ENCODE measurements at regions not wholly inside any gene's neighbourhood (a gene's known extent, or its start where the extent isn't known, plus 50 kb on each side); places are given as distances from the start of the nearest gene placed in this dataset.

GRCh38 chr6:33950891-33951889 is 147.4 kb upstream of the MLN start:
- no peak for DNase-seq

DNA sequence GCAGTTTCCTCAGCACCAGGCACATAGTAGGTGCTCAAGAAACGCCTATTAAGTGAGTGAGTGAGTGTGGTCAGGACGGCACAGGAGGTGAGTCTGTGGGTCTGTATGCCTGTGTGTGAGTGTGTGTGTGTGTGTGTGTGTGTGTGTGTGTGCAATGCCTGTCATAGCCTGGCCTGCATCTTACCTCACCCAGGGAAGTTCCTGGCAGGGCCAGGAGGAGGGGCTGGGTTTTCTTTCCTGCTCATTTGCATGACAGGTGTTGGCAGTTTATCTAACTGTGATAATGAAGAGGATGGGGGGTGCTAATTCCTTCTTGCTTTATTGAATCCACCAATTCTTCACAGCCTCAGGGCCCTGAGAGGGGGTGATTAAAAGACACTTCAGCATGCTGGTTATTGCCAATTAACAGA is 146.7 kb upstream of the MLN start:
- no peak for DNase-seq

DNA sequence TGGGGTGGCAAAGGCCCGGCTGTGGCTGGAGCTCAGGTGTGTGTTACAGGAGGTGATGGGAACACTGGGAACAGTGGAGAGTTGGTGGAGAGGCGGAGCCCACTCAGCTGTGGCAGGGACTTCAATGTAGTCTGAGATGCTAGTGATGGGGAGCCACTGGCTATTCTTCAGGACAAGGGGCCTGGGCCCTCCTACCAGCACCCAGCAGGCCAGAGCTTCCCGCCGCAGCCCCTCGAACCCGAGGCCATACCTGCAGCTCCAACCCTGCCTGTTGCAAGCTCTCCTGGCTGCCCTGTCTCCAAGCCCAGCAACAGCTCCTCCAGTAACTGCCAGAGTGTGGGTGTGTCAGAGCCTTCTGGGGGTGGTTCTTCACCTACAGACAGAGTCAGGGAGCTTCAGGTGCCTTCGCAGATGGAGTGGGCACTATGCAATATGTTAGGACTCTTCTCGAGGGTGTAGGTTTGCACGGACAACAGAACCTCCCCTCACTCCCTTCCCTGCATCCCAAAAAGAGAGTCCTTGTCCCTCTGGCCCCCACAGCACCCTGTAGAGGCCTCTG is 146.2 kb upstream of the MLN start:
- no peak for DNase-seq

- no peak for DNase-seq
Measured at GRCh38 chr6:33949111-33949510, 145.3 kb upstream of the MLN start.

- no peak for DNase-seq
Measured at GRCh38 chr6:33947916-33948594, 144.3 kb upstream of the MLN start.

DNA sequence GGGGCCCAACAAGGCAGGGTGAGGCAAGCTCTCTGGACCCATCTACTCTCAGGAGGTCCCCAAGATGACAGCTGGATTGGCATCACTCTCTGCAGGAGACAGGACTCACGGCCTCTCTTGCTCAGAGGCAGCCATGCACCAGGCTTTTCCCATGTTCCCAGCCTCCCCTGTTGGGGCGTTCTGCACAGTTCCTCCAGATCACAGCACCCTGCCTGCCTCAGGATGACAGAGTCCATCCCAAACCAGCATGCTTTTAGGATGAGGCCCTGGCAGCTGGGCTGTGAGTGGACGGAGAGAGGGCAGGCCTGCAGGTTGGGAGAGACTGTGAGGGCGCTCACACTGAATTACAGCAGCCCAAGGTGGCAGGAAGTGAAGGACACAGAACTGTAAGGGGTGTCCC is 143.2 kb upstream of the MLN start:
- no peak for DNase-seq

DNA sequence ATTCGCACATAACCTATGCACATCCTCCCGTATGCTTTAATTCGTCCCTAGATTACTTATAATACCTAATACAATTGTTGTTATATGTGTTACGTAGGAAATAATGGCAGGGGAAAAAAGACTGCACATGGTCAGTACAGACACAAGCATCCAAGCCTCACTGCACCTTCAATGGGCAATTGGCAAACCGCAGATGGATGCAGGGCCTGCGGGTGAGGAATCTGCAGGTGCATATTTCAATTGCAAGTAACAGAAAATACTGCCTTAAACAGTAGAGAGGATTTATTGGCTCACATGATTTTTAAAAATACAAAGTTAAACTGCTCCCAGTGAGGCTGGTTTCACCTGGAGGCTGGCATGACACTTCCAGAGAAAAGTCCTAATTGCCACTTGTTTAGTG is 142.1 kb upstream of the MLN start:
- DNase-seq: no peak

DNA sequence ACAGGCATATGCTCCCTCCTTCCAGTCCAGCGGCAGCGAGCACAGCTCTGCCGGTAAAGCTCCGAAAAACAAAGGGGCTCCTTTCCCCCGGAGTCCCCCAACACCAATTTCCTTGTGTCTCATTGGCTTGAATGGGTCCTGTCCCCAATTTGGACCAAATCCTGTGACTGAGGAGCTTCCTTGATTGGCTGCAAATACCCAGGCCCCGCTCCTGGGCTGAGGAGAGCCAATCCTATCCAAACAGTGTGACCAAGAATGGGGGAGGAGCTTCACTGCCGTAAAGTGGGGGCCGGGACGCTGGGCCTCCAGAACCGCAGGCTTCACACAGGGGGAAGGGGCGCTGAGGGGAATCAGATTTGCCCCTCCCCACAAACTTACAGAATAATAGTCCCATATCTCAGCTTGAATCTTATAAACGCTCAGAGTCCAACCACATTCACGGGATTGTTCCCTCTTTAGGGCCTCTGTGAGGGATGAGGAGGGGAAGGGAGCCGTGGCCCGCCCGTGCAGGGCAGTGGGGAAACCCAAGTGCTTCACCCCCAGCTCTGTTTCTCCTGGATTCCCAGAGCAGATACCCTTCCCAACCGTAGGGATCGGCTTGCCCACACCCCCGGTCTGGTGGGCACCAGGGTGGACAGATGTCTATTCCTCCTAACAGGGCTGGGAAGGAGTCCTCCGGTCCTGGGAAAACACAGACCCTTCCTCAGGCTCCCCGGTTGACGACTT is 141.0 kb upstream of the MLN start:
- no peak for DNase-seq

- DNase-seq: no peak
Measured at GRCh38 chr6:33936886-33937285, 133.1 kb upstream of the MLN start.

DNA sequence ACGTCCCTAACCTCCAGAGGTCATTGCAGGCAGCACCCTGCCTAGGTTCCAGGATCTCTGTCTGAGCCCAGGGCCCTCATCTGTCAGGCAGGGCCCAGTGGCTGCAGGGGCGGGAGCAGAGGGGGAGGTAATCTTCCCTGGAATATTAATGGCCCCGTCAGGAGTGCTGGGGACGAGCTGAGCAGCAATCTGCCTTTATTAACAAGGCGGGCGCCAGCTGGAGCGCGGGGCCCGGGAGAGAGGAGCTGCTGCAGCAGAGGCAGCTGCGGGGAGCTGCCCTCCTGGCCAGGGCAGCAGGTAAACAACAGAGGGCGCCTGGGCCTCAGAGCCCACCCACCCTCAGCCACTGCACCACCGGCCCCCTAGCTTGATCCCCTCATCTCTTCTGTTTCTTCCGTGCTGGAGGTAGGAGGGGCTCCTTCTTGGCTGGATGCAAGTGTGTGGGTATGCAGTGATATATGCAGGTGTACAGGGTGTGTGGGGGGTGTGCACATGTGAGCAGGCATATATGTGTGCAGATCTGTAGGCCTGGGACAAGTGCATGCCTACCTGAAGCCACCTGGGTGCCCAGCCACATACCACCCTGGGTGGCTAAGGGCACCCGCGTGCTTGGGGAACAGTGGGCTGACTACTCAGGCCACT is 131.8 kb upstream of the MLN start:
- peak; percentile 62 for DNase-seq

GRCh38 chr6:33934731-33935270 is 131.0 kb upstream of the MLN start:
- no peak for DNase-seq

DNA sequence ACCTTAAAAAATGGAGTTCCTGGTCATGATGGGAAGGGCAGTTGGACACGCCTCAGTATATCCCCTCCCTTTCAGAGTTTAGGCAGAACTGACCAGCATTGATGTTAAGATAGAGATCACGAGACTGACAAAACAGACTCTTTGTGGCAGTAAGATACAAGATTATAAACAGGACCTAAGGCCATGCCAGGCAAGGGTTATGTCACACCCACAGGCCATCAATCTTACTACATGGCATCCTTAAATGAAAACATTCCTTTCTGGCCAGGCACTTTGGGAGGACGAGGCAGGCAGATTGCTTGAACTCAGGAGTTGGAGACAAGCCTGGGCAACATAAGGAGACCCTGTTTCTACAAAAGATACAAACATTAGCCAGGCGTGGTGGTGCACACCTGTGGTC is 129.3 kb upstream of the MLN start:
- DNase-seq: no peak

DNA sequence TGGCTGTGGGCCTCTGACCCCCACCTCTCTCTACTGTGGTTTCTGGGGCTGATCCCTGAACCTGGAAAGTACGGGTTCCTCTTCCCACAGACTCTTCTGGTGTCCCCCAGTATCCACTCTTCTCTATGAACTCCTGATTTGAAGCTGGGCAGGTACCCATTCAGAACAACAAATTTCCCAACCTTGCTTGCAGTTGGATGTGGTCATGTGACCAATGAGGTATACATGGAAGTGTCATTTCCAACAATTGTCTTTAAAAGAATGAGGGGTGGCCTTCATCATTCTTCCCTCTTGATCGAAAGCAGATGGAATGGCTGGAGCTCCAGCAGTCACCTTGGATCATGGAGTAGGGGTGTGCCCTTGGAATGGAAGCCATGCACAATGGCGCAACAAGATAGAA is 128.0 kb upstream of the MLN start:
- DNase-seq: no peak

DNA sequence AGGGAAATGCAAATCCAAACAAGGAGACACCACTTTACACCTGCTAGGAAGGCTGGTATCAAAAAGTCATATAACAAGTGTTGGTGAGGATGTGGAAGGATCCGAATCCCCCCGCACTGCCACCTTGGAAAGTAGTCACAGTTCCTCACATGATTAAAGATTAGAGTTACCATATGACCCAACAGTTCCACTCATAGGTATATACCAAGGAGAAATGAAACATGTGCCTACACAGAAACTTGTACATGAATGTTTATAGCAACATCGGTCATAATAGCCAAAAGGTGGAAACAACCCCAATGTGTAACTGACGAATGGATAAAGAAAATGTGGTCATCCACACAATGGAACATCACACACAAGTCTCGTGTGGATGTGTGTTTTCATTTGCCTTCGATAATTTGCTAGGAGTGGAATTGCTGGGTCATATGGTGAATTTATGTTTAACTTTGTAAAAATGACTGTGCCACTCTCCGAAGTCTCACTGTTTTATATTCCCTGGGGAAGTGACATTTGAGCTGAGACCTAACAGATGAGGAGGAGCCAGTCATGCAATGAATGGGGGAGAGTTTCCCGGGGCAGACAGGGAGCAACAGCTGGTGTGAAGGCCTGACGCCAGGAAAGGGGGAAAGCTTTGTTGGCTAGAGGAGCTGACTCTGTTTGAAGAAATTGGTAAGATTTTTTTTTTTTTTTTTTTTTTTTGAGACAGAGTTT is 125.9 kb upstream of the MLN start:
- no peak for DNase-seq

- no peak for DNase-seq
Measured at GRCh38 chr6:33927616-33928015, 123.8 kb upstream of the MLN start.

DNA sequence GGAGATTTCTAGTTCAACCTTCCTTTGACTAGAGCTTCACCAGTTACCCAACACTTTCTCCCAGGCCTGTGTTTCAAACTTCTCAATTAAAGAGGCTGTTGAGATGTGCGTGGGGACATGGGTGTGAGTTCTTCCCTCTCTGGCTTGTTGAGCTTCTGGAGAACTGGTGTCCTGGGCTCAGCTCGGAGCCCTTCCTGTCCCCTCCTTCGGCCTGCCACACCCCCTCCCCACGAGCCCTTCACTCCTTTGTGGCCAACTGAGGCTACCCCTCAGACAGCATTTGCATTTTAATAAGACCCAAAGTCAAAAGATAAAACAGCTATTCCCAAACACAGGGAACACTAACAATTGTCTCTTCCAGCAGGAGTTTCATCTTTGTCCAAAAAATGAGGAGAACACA is 123.3 kb upstream of the MLN start:
- no peak for DNase-seq

DNA sequence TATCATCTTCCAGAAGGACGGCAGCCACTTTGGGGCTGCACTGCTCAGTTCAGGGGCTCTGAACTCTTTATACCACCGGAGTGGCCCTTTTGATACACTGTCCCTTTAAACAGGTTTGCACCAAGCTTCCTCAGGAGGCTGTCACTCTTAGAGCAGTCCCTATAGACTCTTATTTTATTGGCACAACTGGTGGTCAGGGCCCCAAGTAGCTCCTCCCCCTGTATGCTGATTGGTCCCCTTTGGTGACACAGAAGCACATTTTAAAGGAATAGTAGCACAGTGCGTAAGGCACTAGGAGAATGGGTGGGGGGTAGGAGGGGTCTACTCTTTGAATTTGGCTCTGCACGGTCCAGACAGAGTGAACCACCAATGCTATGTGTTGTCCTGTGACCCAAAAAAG is 122.6 kb upstream of the MLN start:
- no peak for DNase-seq

DNA sequence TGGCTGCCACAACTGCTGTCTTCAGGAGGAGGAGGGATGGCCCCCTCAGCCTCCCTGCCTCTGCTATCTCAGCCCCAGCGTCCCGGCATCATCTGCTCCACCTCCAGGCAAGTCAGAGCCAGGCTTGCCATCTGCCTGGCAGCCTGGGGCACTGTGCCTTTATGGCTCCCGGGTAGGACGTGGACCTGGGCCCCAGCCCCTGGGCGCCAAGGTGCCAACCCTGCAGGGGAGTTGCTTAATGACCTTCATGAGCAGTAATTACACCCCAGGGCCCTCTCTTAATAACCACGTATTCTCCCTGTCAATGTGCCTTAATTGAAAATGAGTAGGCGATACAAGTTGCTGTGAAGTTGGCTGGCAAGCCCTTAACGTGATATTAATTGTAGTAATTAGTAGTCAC is 122.1 kb upstream of the MLN start:
- DNase-seq: no peak

DNA sequence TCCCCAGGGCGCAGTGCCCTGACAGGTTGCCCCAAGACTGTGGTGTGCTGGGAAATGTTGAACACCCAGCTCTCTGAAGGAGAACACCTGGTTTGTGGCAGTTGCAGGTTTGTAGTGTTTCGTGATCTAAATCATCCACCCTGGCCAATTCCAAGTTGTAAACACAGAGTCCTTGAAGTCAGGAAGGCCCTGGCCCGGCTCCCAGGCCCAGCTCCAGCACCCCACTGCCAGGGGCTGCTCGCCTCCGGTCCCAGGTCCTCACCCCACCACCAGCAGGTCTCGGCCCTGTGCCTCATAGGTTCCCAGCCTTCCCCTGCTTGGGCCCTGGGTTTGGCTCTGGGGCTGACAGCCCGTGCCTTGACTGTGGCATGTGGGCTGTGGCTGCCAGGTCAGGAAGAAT is 121.4 kb upstream of the MLN start:
- no peak for DNase-seq

DNA sequence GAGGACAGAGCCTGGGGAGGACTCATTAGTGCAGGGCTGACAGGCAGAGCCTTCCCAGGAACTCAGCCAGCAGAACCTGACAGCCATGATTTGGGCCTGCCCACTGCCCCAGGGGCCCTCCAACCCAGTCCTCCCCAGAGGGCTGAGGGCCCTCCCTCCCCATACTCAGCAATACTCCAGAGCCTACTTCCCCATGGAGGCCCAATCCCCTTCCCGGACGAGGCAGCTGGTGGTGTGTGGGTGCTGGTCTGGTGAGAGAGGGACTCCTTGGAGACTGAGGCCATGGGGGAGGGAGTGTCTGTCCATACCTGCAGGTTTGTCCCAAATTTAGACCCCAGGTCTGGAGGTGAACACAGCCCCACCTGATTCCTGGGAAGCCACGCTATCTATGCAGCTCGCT is 120.9 kb upstream of the MLN start:
- DNase-seq: no peak

DNA sequence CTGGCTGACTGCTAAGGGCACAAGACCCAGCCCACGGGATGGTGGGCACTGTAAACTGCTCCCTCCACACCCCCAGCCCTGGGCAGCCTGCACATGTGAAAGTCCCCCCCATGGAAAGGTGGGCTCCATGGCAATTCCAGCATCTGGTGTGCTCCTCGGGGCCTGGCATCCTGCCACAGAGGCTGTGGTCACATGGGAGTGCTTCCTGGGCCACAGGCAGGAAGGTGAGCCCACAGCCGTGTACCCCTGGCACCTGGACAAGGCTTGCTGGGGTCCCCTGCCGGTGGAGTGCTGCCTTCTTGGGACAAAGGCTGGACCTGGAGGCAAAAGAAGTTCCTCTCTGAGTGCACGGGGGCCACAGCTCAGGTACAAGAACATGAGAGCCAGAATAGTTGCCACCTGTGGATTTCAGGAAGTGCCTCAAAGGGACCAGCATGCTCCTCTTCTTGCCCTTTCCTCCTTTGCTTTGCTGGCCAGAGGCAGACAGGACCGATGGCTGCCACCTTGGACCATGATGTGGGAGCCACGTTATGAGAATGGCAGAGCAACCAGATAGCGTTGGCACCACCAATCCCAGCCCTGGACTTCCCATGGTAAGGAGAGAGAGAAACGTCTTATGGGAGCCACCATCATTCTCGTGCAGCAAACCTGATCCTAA is 120.2 kb upstream of the MLN start:
- no peak for DNase-seq

All from right kidney (tissue), 1 donor.